ENCODE measurements at regions not wholly inside any gene's neighbourhood (a gene's known extent, or its start where the extent isn't known, plus 50 kb on each side); places are given as distances from the start of the nearest gene placed in this dataset.
A peak's percentile ranks its signal among the peaks of the same experiment; 100 is the strongest.

GRCh38 chr4:114383067-114383466 is 215.5 kb upstream of the UGT8 start:
- Mint-ChIP-seq H3K27ac (no peak overlapping the region), H3K9me3 (no peaks in the 10 kb centered on the region), H3K36me3 (no peaks in the 10 kb centered on the region), H3K4me1 (peaks cover 2% of the 10 kb centered on the region), H3K4me3 (no peak overlapping the region), H3K27me3 (ENCODE audit: insufficient read depth, low read depth) (no peaks in the 10 kb centered on the region)
- Histone ChIP-seq H3K9me3 (ENCODE audit: low read depth) (no peaks in the 10 kb centered on the region), H3F3A (ENCODE audit: low read depth) (no peaks in the 10 kb centered on the region), H3K27ac (no peak overlapping the region), H2AFZ (replicated peaks) (no peak overlapping the region), H4K20me1 (ENCODE audit: low read depth) (no peaks in the 10 kb centered on the region), H3K36me3 (no peaks in the 10 kb centered on the region), H3K79me2 (ENCODE audit: low read depth) (no peaks in the 10 kb centered on the region), H3K4me1 (no peaks in the 10 kb centered on the region), H3K4me2 (no peak overlapping the region), H3K9ac (no peak overlapping the region), H3K27me3 (no peaks in the 10 kb centered on the region), H3K4me3 (no peak overlapping the region)
- DNase-seq (ENCODE audit: low spot score) = no peak
- TF ChIP-seq EZH2 (IDR thresholded peaks at IDR 0.05) (no peak), CTCF (IDR thresholded peaks at IDR 0.05) (no peak)

GRCh38 chr4:114383721-114384120 is 214.9 kb upstream of the UGT8 start:
- Mint-ChIP-seq H3K4me3 (no peak overlapping the region), H3K4me1 (peaks cover 2% of the 10 kb centered on the region), H3K27ac (no peak overlapping the region), H3K27me3 (ENCODE audit: insufficient read depth, low read depth) (no peaks in the 10 kb centered on the region), H3K36me3 (no peaks in the 10 kb centered on the region), H3K9me3 (no peaks in the 10 kb centered on the region)
- no peaks in the 10 kb centered on the region for H3K27me3 ChIP-seq
- H3K9ac ChIP-seq = no peak overlapping the region
- H3K79me2 ChIP-seq (ENCODE audit: low read depth) = no peaks in the 10 kb centered on the region
- DNase-seq (ENCODE audit: low spot score) = no peak
- no peaks in the 10 kb centered on the region for H3K36me3 ChIP-seq
- H3K4me3 ChIP-seq = no peak overlapping the region
- no peaks in the 10 kb centered on the region for H4K20me1 ChIP-seq (ENCODE audit: low read depth)
- H3F3A ChIP-seq (ENCODE audit: low read depth) = no peaks in the 10 kb centered on the region
- no peak overlapping the region for H2AFZ ChIP-seq (replicated peaks)
- H3K4me2 ChIP-seq = no peak overlapping the region
- H3K4me1 ChIP-seq = no peaks in the 10 kb centered on the region
- H3K27ac ChIP-seq = no peak overlapping the region
- TF ChIP-seq CTCF (IDR thresholded peaks at IDR 0.05) (no peak), EZH2 (IDR thresholded peaks at IDR 0.05) (no peak), EZH2phosphoT487 (IDR thresholded peaks at IDR 0.05) (no peak)
- H3K9me3 ChIP-seq (ENCODE audit: low read depth) = no peaks in the 10 kb centered on the region

- H3K9me3 ChIP-seq (ENCODE audit: low read depth) = no peaks in the 10 kb centered on the region
- H3K4me2 ChIP-seq = no peak overlapping the region
- no peaks in the 10 kb centered on the region for H3K79me2 ChIP-seq (ENCODE audit: low read depth)
- no peak overlapping the region for H3K4me3 ChIP-seq
- H3K27ac ChIP-seq = no peak overlapping the region
- TF ChIP-seq EZH2phosphoT487 (IDR thresholded peaks at IDR 0.05) (no peak), CTCF (IDR thresholded peaks at IDR 0.05) (peak; percentile 71), EZH2 (IDR thresholded peaks at IDR 0.05) (no peak)
- H3K9me3 Mint-ChIP-seq = no peaks in the 10 kb centered on the region
- peak; percentile 44 for DNase-seq (ENCODE audit: low spot score)
- no peaks in the 10 kb centered on the region for H3F3A ChIP-seq (ENCODE audit: low read depth)
- no peaks in the 10 kb centered on the region for H3K27me3 Mint-ChIP-seq (ENCODE audit: insufficient read depth, low read depth)
- no peaks in the 10 kb centered on the region for H3K36me3 Mint-ChIP-seq
- no peaks in the 10 kb centered on the region for H4K20me1 ChIP-seq (ENCODE audit: low read depth)
- no peak overlapping the region for H3K9ac ChIP-seq
- no peaks in the 10 kb centered on the region for H3K36me3 ChIP-seq
- no peaks in the 10 kb centered on the region for H3K27me3 ChIP-seq
- no peak overlapping the region for H3K4me3 Mint-ChIP-seq
- H3K4me1 ChIP-seq = no peaks in the 10 kb centered on the region
- peaks cover 2% of the 10 kb centered on the region for H3K4me1 Mint-ChIP-seq
- H3K27ac Mint-ChIP-seq = no peak overlapping the region
- no peak overlapping the region for H2AFZ ChIP-seq (replicated peaks)
Measured at GRCh38 chr4:114384629-114385028, 214.0 kb upstream of the UGT8 start.
